GM12878 (cell line): ENCODE measurements at regions not wholly inside any gene's neighbourhood (a gene's known extent, or its start where the extent isn't known, plus 50 kb on each side); places are given as distances from the start of the nearest gene placed in this dataset.

Experiments used
- ATAC-seq: fragments of 200-7000 bp; cut with Tn5 transposase; 3 replicates; pipeline ENCODE4 v1.9.1; 2020; ENCODE audit warnings: mild to moderate bottlenecking, moderate library complexity
- BruUV-seq: library from RNA; stranded (reverse); fragments of 400-500 nt; replicated peaks from 2 replicates; lab custom pipeline; 2021; lab: Mats Ljungman, UMichigan
- CTCF ChIA-PET: fragments of 300-600 bp; sonication (Branson Sonifier 250); formaldehyde crosslinking; extraction: SDS; loops from one replicate; lab custom pipeline; 2021; ENCODE audit warnings: inconsistent platforms; lab: Yijun Ruan, JAX
- POLR2A ChIA-PET: fragments of 350-600 bp; formaldehyde crosslinking; extraction: SDS; loops from one replicate; lab custom pipeline; 2021; ENCODE audit warnings: inconsistent platforms; lab: Charles Lee
- RAD21 ChIA-PET: fragments of 300-600 bp; sonication (Branson Sonifier 250); formaldehyde crosslinking; loops from one replicate; lab custom pipeline; 2023; ENCODE audit warnings: antibody characterized with exemption; ENCODE audit not compliant: unreplicated experiment; lab: Charles Lee
- SMC1A ChIA-PET: fragments of 300-600 bp; sonication (Branson Sonifier 250); formaldehyde crosslinking; loops from one replicate; lab custom pipeline; 2023; ENCODE audit not compliant: unreplicated experiment, uncharacterized antibody; lab: Charles Lee
- DNase-seq: peaks from one replicate; pipeline ENCODE4 v3.0.0-alpha.2; 2011; ENCODE audit warnings: low read depth, low spot score
- FAIRE-seq: peaks from 3 replicates; lab custom pipeline; 2011; peaks lifted over from hg19 to GRCh38; lab: Jason Lieb, UNC
- H2AFZ ChIP-seq: 2 replicates; pipeline ENCODE4 v1.6.0; 2011; ENCODE audit warnings: low read depth, low read length, control low read depth; ENCODE audit not compliant: control insufficient read depth
- H3K27ac ChIP-seq: 2 replicates; pipeline ENCODE4 v1.5.1; 2011; ENCODE audit warnings: control low read depth; ENCODE audit not compliant: control insufficient read depth, insufficient read depth
- H3K27me3 ChIP-seq, 2 experiments: replicated peaks in 1 of 2; 2 replicates each; pipeline versions ENCODE4 v1.6.0 to v1.6.1; 2011; ENCODE audit warnings: low read length in 1 of 2; ENCODE audit not compliant: control insufficient read depth in 2 of 2, insufficient read depth in 2 of 2
- H3K36me3 ChIP-seq, 2 experiments: 2 replicates each; pipeline ENCODE4 v1.5.1; 2011; ENCODE audit warnings: low read length in 1 of 2; ENCODE audit not compliant: control insufficient read depth in 2 of 2, insufficient read depth in 2 of 2
- H3K4me1 ChIP-seq: 2 replicates; pipeline ENCODE4 v1.6.1; 2011; ENCODE audit warnings: mild to moderate bottlenecking, low read length, moderate library complexity, mixed read lengths; ENCODE audit not compliant: control insufficient read depth, insufficient read depth
- H3K4me2 ChIP-seq: 2 replicates; pipeline ENCODE4 v1.6.0; 2011; ENCODE audit warnings: control low read depth; ENCODE audit not compliant: control insufficient read depth, insufficient read depth
- H3K4me3 ChIP-seq: fragments of 200-600 bp; sonication (generic); 2 replicates; pipeline ENCODE4 v1.5.1; 2016
- H3K79me2 ChIP-seq: 2 replicates; pipeline ENCODE4 v1.6.0; 2011; ENCODE audit warnings: low read length; ENCODE audit not compliant: control insufficient read depth, insufficient read depth
- H3K9ac ChIP-seq: 2 replicates; pipeline ENCODE4 v1.8.0; 2011; ENCODE audit warnings: low read length, control low read depth, mixed read lengths; ENCODE audit not compliant: control insufficient read depth, insufficient read depth
- H3K9me3 ChIP-seq: replicated peaks from 3 replicates; pipeline ENCODE4 v1.5.1; 2011; ENCODE audit warnings: mild to moderate bottlenecking, low read length; ENCODE audit not compliant: control insufficient read depth, insufficient read depth
- H4K20me1 ChIP-seq: 2 replicates; pipeline ENCODE4 v1.6.0; 2011; ENCODE audit not compliant: control insufficient read depth, insufficient read depth
- IRF4 ChIP-seq: IDR thresholded peaks from 2 replicates; pipeline ENCODE4 v1.6.1; 2011; ENCODE audit warnings: low read depth, low read length
- KDM1A ChIP-seq: fragments of 200-600 bp; sonication (generic); IDR thresholded peaks from 2 replicates; pipeline ENCODE4 v1.6.1; 2016; ENCODE audit warnings: borderline replicate concordance
- MTA3 ChIP-seq: IDR thresholded peaks from 2 replicates; pipeline ENCODE4 v1.6.1; 2012; ENCODE audit warnings: low read length, inconsistent platforms, borderline replicate concordance
- NFYA ChIP-seq: IDR thresholded peaks from 2 replicates; pipeline ENCODE4 v1.6.1; 2011; ENCODE audit warnings: low read depth, mild to moderate bottlenecking, low read length, improper control_type of control experiment, borderline replicate concordance
- PML ChIP-seq: IDR thresholded peaks from 2 replicates; pipeline ENCODE4 v1.6.1; 2012; ENCODE audit warnings: low read length, inconsistent platforms
- POLR2AphosphoS2 ChIP-seq: IDR thresholded peaks from 2 replicates; pipeline ENCODE4 v1.6.1; 2011; ENCODE audit warnings: low read depth, mild to moderate bottlenecking, low read length, improper control_type of control experiment, moderate library complexity
- POLR2AphosphoS5 ChIP-seq: IDR thresholded peaks from 2 replicates; pipeline ENCODE4 v1.6.1; 2011; ENCODE audit warnings: mild to moderate bottlenecking, low read length, inconsistent platforms
- SP1 ChIP-seq: IDR thresholded peaks from one replicate; pipeline ENCODE4 v1.6.1; 2011; ENCODE audit warnings: low read depth, low read length
- TBL1XR1 ChIP-seq: IDR thresholded peaks from 2 replicates; pipeline ENCODE4 v1.6.1; 2012; ENCODE audit warnings: low read depth, low read length, improper control_type of control experiment
- ZBTB40 ChIP-seq: fragments of 450-650 bp; IDR thresholded peaks from 2 replicates; pipeline ENCODE4 v1.6.1; 2016; ENCODE audit warnings: mild to moderate bottlenecking, moderate library complexity, borderline replicate concordance
- ZNF207 ChIP-seq: fragments of 450-650 bp; IDR thresholded peaks from 2 replicates; pipeline ENCODE4 v1.6.1; 2014; ENCODE audit warnings: antibody characterized with exemption, mild to moderate bottlenecking, borderline replicate concordance
- ZNF24 ChIP-seq: fragments of 450-650 bp; IDR thresholded peaks from 2 replicates; pipeline ENCODE4 v1.6.1; 2017; ENCODE audit warnings: antibody characterized with exemption, mild to moderate bottlenecking
- WGBS: methylation state at CpG from one replicate; pipeline ENCODE4 v1.1.6; 2016; ENCODE audit warnings: low lambda C conversion rate; ENCODE audit not compliant: insufficient replicate concordance, insufficient coverage; ENCODE audit errors: missing lambda C conversion rate; 5-methylcytosine and 5-hydroxymethylcytosine counted together
- in situ Hi-C: fragments of 300-500 bp; cut with MboI; formaldehyde crosslinking; loops from 9 replicates; pipeline ENCODE4 v1.14.3; 2018; ENCODE audit warnings: mixed read lengths
- intact Hi-C: fragments of 100-400 bp; cut with micrococcal nuclease; formaldehyde crosslinking; loops from one replicate; pipeline ENCODE4 v1.14.2; 2022; ENCODE audit not compliant: unreplicated experiment
- TF ChIP-seq, protein P1 (sequence below): fragments of 450-650 bp; IDR thresholded peaks from 2 replicates; pipeline ENCODE4 v1.6.1; 2018; ENCODE audit warnings: borderline replicate concordance, mild to moderate bottlenecking; ENCODE audit not compliant: partially characterized antibody
- TF ChIP-seq, protein P2 (sequence below): fragments of 450-650 bp; IDR thresholded peaks from 2 replicates; pipeline ENCODE4 v1.6.1; 2017; ENCODE audit warnings: low read depth, mild to moderate bottlenecking, moderate library complexity
- TF ChIP-seq, protein P3 (sequence below): IDR thresholded peaks from 2 replicates; pipeline ENCODE4 v1.6.1; 2012; ENCODE audit warnings: low read depth, low read length, improper control_type of control experiment

DNA sequence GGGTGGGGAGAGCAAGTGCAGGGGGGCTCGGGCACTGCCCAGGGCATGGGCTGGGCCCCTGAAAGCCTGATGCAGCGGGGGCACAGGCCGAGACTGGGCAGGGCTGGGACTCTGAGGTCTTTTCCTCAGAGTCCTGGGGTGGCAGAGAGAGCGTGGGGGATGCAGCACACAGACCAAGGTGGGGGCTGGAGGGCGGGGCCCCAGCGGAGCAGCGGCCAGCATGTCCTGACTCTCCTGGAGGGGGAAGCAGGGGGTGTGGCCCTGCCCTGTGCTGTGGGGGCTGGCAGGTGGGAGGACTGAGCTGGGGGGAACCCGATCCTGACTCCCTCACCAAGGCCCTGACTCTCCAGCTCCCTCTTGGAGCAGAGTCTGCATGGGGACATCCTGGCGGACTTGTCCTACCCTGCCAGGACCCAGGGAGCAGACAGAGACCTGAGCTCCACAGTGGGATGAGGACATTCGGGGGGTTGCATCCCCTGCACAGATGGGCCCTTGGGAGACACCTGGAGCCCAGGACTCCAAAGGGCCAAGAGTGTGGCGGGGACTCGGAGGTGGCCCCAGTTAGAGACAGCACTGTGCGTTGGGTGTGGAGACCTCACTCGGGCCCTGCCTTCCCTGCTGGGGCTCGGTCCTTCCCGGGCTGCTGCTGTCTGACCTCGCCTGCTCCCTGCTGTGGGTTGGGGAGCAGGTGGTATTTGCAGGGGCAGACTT is 326.1 kb downstream of the TMEM121 start:
- no CpG with 5 or more reads among the region's 17 CpGs for WGBS
- in situ Hi-C loops (loop anchor here (25.0 kb wide), 1 partner anchor 685 kb away; no protein-coding TSS in a partner anchor), intact Hi-C loops (no loop called here)
- H3K27ac ChIP-seq: no peak overlapping the region
- DNase-seq (no peak), ATAC-seq (peak; percentile 10), FAIRE-seq (no peak)
- ChIA-PET SMC1A (interaction anchor here (1.1 kb wide), 1 partner anchor 425 kb away, joined by 6 read pairs; no protein-coding TSS in a partner anchor), RAD21 (no interaction called here), CTCF (interaction anchor here (1.0 kb wide), 2 partner anchors 424 to 426 kb away, joined by 3 to 6 read pairs; no protein-coding TSS in a partner anchor), POLR2A (interaction anchor here (0.9 kb wide), 1 partner anchor 424 kb away, joined by 3 read pairs; no protein-coding TSS in a partner anchor)
- no peaks in the 10 kb centered on the region for H3K27me3 ChIP-seq
- no peak overlapping the region for H2AFZ ChIP-seq
- peaks cover 29% of the 10 kb centered on the region for H3K79me2 ChIP-seq
- no peaks in the 10 kb centered on the region for H4K20me1 ChIP-seq
- H3K4me2 ChIP-seq: no peak overlapping the region
- no peak overlapping the region for H3K9ac ChIP-seq
- no TSS peak for BruUV-seq
- H3K9me3 ChIP-seq: no peaks in the 10 kb centered on the region
- H3K4me3 ChIP-seq: no peak overlapping the region
- no peaks in the 10 kb centered on the region; the same call in 1 of the 2 replicates for H3K4me1 ChIP-seq
- H3K36me3 ChIP-seq: peaks cover 3 to 59% of the 10 kb centered on the region in 2 experiments; a peak in 3 of 4 replicates
- TF ChIP-seq ZBTB40 (no peak), MTA3 (no peak), NFYA (no peak), ZNF207 (no peak), TBL1XR1 (no peak), POLR2AphosphoS5 (peak; percentile 20), PML (no peak), ZNF24 (no peak), SP1 (no peak), KDM1A (no peak), POLR2AphosphoS2 (peak; percentile 34), IRF4 (no peak)
- TF ChIP-seq, protein P1, sequence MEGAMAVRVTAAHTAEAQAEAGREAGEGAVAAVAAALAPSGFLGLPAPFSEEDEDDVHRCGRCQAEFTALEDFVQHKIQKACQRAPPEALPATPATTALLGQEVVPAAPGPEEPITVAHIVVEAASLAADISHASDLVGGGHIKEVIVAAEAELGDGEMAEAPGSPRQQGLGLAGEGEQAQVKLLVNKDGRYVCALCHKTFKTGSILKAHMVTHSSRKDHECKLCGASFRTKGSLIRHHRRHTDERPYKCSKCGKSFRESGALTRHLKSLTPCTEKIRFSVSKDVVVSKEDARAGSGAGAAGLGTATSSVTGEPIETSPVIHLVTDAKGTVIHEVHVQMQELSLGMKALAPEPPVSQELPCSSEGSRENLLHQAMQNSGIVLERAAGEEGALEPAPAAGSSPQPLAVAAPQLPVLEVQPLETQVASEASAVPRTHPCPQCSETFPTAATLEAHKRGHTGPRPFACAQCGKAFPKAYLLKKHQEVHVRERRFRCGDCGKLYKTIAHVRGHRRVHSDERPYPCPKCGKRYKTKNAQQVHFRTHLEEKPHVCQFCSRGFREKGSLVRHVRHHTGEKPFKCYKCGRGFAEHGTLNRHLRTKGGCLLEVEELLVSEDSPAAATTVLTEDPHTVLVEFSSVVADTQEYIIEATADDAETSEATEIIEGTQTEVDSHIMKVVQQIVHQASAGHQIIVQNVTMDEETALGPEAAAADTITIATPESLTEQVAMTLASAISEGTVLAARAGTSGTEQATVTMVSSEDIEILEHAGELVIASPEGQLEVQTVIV: no peak
- TF ChIP-seq, protein P2, sequence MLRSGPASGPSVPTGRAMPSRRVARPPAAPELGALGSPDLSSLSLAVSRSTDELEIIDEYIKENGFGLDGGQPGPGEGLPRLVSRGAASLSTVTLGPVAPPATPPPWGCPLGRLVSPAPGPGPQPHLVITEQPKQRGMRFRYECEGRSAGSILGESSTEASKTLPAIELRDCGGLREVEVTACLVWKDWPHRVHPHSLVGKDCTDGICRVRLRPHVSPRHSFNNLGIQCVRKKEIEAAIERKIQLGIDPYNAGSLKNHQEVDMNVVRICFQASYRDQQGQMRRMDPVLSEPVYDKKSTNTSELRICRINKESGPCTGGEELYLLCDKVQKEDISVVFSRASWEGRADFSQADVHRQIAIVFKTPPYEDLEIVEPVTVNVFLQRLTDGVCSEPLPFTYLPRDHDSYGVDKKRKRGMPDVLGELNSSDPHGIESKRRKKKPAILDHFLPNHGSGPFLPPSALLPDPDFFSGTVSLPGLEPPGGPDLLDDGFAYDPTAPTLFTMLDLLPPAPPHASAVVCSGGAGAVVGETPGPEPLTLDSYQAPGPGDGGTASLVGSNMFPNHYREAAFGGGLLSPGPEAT: no peak
- TF ChIP-seq, protein P3, sequence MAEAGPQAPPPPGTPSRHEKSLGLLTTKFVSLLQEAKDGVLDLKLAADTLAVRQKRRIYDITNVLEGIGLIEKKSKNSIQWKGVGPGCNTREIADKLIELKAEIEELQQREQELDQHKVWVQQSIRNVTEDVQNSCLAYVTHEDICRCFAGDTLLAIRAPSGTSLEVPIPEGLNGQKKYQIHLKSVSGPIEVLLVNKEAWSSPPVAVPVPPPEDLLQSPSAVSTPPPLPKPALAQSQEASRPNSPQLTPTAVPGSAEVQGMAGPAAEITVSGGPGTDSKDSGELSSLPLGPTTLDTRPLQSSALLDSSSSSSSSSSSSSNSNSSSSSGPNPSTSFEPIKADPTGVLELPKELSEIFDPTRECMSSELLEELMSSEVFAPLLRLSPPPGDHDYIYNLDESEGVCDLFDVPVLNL: no peak
